GM23338 (cell line): ENCODE measurements at regions not wholly inside any gene's neighbourhood (a gene's known extent, or its start where the extent isn't known, plus 50 kb on each side); places are given as distances from the start of the nearest gene placed in this dataset.

Source experiments
- ATAC-seq: fragments of 200-7000 bp; cut with Tn5 transposase; 3 replicates; pipeline ENCODE4 v1.9.1; 2020
- DNase-seq: peaks from one replicate; pipeline ENCODE4 v3.0.0-alpha.2; 2015; ENCODE audit warnings: low spot score
- H2AFZ ChIP-seq: fragments of 200-600 bp; sonication (generic); 2 replicates; pipeline ENCODE4 v1.8.0; 2016; ENCODE audit warnings: antibody characterized with exemption, mild to moderate bottlenecking, moderate library complexity
- H3F3A ChIP-seq: fragments of 200-600 bp; sonication (generic); replicated peaks from 2 replicates; pipeline ENCODE4 v1.8.0; 2017; ENCODE audit warnings: antibody characterized with exemption, mixed run types, low read depth
- H3K27ac ChIP-seq: fragments of 200-600 bp; sonication (generic); 2 replicates; pipeline ENCODE4 v1.6.1; 2016; ENCODE audit warnings: low read depth
- H3K27me3 ChIP-seq: fragments of 200-600 bp; sonication (generic); 2 replicates; pipeline ENCODE4 v1.8.0; 2016; ENCODE audit warnings: mild to moderate bottlenecking, mixed run types, moderate library complexity; ENCODE audit not compliant: insufficient read depth
- H3K36me3 ChIP-seq: fragments of 200-600 bp; sonication (generic); 2 replicates; pipeline ENCODE4 v1.8.0; 2016; ENCODE audit warnings: mild to moderate bottlenecking; ENCODE audit not compliant: insufficient read depth
- H3K4me1 ChIP-seq: fragments of 200-600 bp; sonication (generic); 2 replicates; pipeline ENCODE4 v1.8.0; 2016; ENCODE audit warnings: mild to moderate bottlenecking, moderate library complexity; ENCODE audit not compliant: insufficient read depth
- H3K4me2 ChIP-seq: fragments of 200-600 bp; sonication (generic); 2 replicates; pipeline ENCODE4 v1.7.1; 2017; ENCODE audit warnings: mixed run types
- H3K4me3 ChIP-seq: fragments of 200-600 bp; sonication (generic); 2 replicates; pipeline ENCODE4 v1.6.1; 2016; ENCODE audit warnings: mixed run types
- H3K79me2 ChIP-seq: fragments of 200-600 bp; sonication (generic); replicated peaks from 2 replicates; pipeline ENCODE4 v1.8.0; 2017; ENCODE audit warnings: mild to moderate bottlenecking; ENCODE audit not compliant: insufficient read depth
- H3K9me2 ChIP-seq: fragments of 200-600 bp; sonication (generic); 2 replicates; pipeline ENCODE4 v1.8.0; 2017; ENCODE audit not compliant: insufficient read depth
- H4K20me1 ChIP-seq: fragments of 200-600 bp; sonication (generic); replicated peaks from 2 replicates; pipeline ENCODE4 v1.8.0; 2017; ENCODE audit warnings: mild to moderate bottlenecking; ENCODE audit not compliant: insufficient read depth
- H3K27ac Mint-ChIP-seq: 2 replicates; pipeline ENCODE4 v1.8.0; 2020; ENCODE audit warnings: inconsistent platforms, mild to moderate bottlenecking, moderate library complexity, mixed read lengths
- H3K27me3 Mint-ChIP-seq: 3 replicates; pipeline ENCODE4 v1.8.0; 2022; ENCODE audit warnings: low read depth, mild to moderate bottlenecking, moderate library complexity, mixed read lengths, inconsistent platforms; ENCODE audit not compliant: insufficient read depth, poor library complexity
- H3K36me3 Mint-ChIP-seq: 3 replicates; pipeline ENCODE4 v1.8.0; 2021; ENCODE audit warnings: low read depth, mild to moderate bottlenecking, inconsistent platforms, moderate library complexity, mixed read lengths
- H3K4me1 Mint-ChIP-seq: 3 replicates; pipeline ENCODE4 v1.8.0; 2020; ENCODE audit warnings: mild to moderate bottlenecking, inconsistent platforms, mixed read lengths
- H3K4me3 Mint-ChIP-seq: 3 replicates; pipeline ENCODE4 v1.8.0; 2021; ENCODE audit warnings: moderate library complexity, mild to moderate bottlenecking, inconsistent platforms, mixed read lengths
- H3K9me3 Mint-ChIP-seq: 3 replicates; pipeline ENCODE4 v1.8.0; 2020; ENCODE audit warnings: moderate library complexity, mild to moderate bottlenecking, inconsistent platforms, mixed read lengths
- CREB1 ChIP-seq: fragments of 250-450 bp; sonication (Bioruptor Pico); IDR thresholded peaks from 2 replicates; pipeline ENCODE4 v1.5.0; 2020; ENCODE audit warnings: low read depth, mild to moderate bottlenecking, moderate library complexity
- ETS1 ChIP-seq: IDR thresholded peaks from 2 replicates; pipeline ENCODE4 v1.6.1; 2016; ENCODE audit warnings: antibody characterized with exemption
- EZH2 ChIP-seq: fragments of 200-600 bp; sonication (generic); IDR thresholded peaks from one replicate; pipeline ENCODE4 v1.8.0; 2017; ENCODE audit warnings: antibody characterized with exemption, mild to moderate bottlenecking, low read depth; ENCODE audit not compliant: unreplicated experiment
- EZH2phosphoT487 ChIP-seq: fragments of 200-600 bp; sonication (generic); IDR thresholded peaks from one replicate; pipeline ENCODE4 v1.8.1; 2018; ENCODE audit warnings: antibody characterized with exemption; ENCODE audit not compliant: unreplicated experiment
- JUNB ChIP-seq: IDR thresholded peaks from one replicate; pipeline ENCODE4 v1.6.1; 2016; ENCODE audit warnings: antibody characterized with exemption; ENCODE audit not compliant: unreplicated experiment
- POLR2AphosphoS5 ChIP-seq: IDR thresholded peaks from 2 replicates; pipeline ENCODE4 v1.6.1; 2016; ENCODE audit warnings: antibody characterized with exemption, low read depth
- REST ChIP-seq: IDR thresholded peaks from one replicate; pipeline ENCODE4 v1.6.1; 2018; ENCODE audit warnings: antibody characterized with exemption; ENCODE audit not compliant: unreplicated experiment
- ZNF114 ChIP-seq: fragments of 250-450 bp; sonication (Bioruptor Pico); IDR thresholded peaks from 2 replicates; pipeline ENCODE4 v1.5.0; 2020; ENCODE audit warnings: mild to moderate bottlenecking, moderate library complexity
- ZNF331 ChIP-seq: fragments of 250-450 bp; sonication (Bioruptor Pico); IDR thresholded peaks from 2 replicates; pipeline ENCODE4 v1.5.0; 2020; ENCODE audit warnings: low read depth, mild to moderate bottlenecking, moderate library complexity
- ZNF462 ChIP-seq: fragments of 250-450 bp; sonication (Bioruptor Pico); IDR thresholded peaks from 2 replicates; pipeline ENCODE4 v1.5.0; 2020; ENCODE audit warnings: mild to moderate bottlenecking, moderate library complexity

- H3K36me3 ChIP-seq: no peaks in the 10 kb centered on the region
- H3K27ac Mint-ChIP-seq: no peak overlapping the region
- no peaks in the 10 kb centered on the region for H3K36me3 Mint-ChIP-seq
- H3F3A ChIP-seq: no peaks in the 10 kb centered on the region
- no peak overlapping the region for H2AFZ ChIP-seq
- ATAC-seq (peak; percentile 64), DNase-seq (no peak)
- no peak overlapping the region for H3K4me3 ChIP-seq
- no peak overlapping the region for H3K4me2 ChIP-seq
- no peak overlapping the region for H3K27ac ChIP-seq
- no peaks in the 10 kb centered on the region for H3K27me3 ChIP-seq
- H3K79me2 ChIP-seq: no peaks in the 10 kb centered on the region
- H3K9me2 ChIP-seq: no peaks in the 10 kb centered on the region
- H3K27me3 Mint-ChIP-seq: peaks cover 1% of the 10 kb centered on the region
- H3K4me1 Mint-ChIP-seq: peaks cover 8% of the 10 kb centered on the region
- TF ChIP-seq ZNF331 (CRISPR knock-in tag) (no peak), EZH2 (no peak), POLR2AphosphoS5 (no peak), ETS1 (no peak), CREB1 (no peak), ZNF114 (CRISPR knock-in tag) (no peak), ZNF462 (no peak), JUNB (no peak), EZH2phosphoT487 (no peak), REST (no peak)
- H3K9me3 Mint-ChIP-seq: no peaks in the 10 kb centered on the region
- H3K4me3 Mint-ChIP-seq: no peak overlapping the region
- no peaks in the 10 kb centered on the region; the same call in 1 of the 2 replicates for H3K4me1 ChIP-seq
- H4K20me1 ChIP-seq: no peaks in the 10 kb centered on the region; the same call in 1 of the 2 replicates
Observed at GRCh38 chr3:56861511-56861910, 59.8 kb upstream of the ARHGEF3 start.
